ENCODE measurements at regions not wholly inside any gene's neighbourhood (a gene's known extent, or its start where the extent isn't known, plus 50 kb on each side); places are given as distances from the start of the nearest gene placed in this dataset.

- TF ChIP-seq CTCF (IDR thresholded peaks at IDR 0.05; ENCODE audit: insufficient read depth, low read length), result no peak
- no peak overlapping the region for H3K4me3 ChIP-seq (ENCODE audit: low read depth, low read length)
- no peak for DNase-seq (ENCODE audit: low read depth)
Measured at GRCh38 chr5:6090079-6090654, 288.2 kb downstream of the MED10 start.

- no peak for DNase-seq (ENCODE audit: low read depth)
- no peak for TF ChIP-seq CTCF (IDR thresholded peaks at IDR 0.05; ENCODE audit: insufficient read depth, low read length)
- no peak overlapping the region for H3K4me3 ChIP-seq (ENCODE audit: low read depth, low read length)
Measured at GRCh38 chr5:6088706-6089105, 289.6 kb downstream of the MED10 start.

- DNase-seq (ENCODE audit: low read depth), result no peak
- no peak overlapping the region for H3K4me3 ChIP-seq (ENCODE audit: low read depth, low read length)
- no peak for TF ChIP-seq CTCF (IDR thresholded peaks at IDR 0.05; ENCODE audit: insufficient read depth, low read length)
Measured at GRCh38 chr5:6087576-6087975, 290.8 kb downstream of the MED10 start.

- no peak for TF ChIP-seq CTCF (IDR thresholded peaks at IDR 0.05; ENCODE audit: insufficient read depth, low read length)
- no peak for DNase-seq (ENCODE audit: low read depth)
- no peak overlapping the region for H3K4me3 ChIP-seq (ENCODE audit: low read depth, low read length)
Measured at GRCh38 chr5:6086871-6087270, 291.5 kb downstream of the MED10 start.

GRCh38 chr5:6085341-6085860 lies 292.9 kb downstream of the MED10 start:
- H3K4me3 ChIP-seq (ENCODE audit: low read depth, low read length), result no peak overlapping the region
- no peak for TF ChIP-seq CTCF (IDR thresholded peaks at IDR 0.05; ENCODE audit: insufficient read depth, low read length)
- DNase-seq (ENCODE audit: low read depth), result no peak

- no peak for TF ChIP-seq CTCF (IDR thresholded peaks at IDR 0.05; ENCODE audit: insufficient read depth, low read length)
- H3K4me3 ChIP-seq (ENCODE audit: low read depth, low read length), result no peak overlapping the region
- DNase-seq (ENCODE audit: low read depth), result no peak
Measured at GRCh38 chr5:6084836-6085235, 293.5 kb downstream of the MED10 start.

- DNase-seq (ENCODE audit: low read depth), result no peak
- no peak for TF ChIP-seq CTCF (IDR thresholded peaks at IDR 0.05; ENCODE audit: insufficient read depth, low read length)
Measured at GRCh38 chr5:6084376-6084775, 294.0 kb downstream of the MED10 start.

More at GRCh38 chr5:6084376-6084775, 294.0 kb downstream of the MED10 start:
- no peak overlapping the region for H3K4me3 ChIP-seq (ENCODE audit: low read depth, low read length)
